ENCODE measurements at regions not wholly inside any gene's neighbourhood (a gene's known extent, or its start where the extent isn't known, plus 50 kb on each side); places are given as distances from the start of the nearest gene placed in this dataset.

DNA sequence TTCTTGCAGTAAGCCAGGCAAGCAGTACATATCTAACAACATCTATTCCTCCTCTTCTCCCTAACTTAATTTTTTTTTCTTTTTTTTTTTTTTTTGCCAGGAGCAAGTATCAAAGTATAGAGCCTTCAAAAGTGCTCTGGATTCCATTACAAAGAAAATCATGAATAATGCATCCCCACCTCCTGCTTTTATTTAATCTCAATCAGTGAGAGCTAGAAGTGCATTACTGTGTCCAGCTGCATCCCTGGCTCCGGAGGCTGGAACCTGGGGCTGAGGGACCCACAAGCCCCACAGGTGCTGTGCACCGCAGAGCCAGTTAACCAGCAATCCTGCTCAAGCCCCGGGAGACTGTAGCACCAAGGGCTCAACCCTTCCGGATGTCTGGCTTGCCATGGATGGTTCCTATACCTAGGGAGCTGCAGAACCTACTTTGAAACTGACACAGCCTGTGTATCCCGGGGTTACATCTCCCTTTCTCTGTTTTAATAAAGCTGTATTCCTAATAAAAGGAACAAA, 455.9 kb upstream of the RUNX1 start (continued):
- TF ChIP-seq, protein P1, sequence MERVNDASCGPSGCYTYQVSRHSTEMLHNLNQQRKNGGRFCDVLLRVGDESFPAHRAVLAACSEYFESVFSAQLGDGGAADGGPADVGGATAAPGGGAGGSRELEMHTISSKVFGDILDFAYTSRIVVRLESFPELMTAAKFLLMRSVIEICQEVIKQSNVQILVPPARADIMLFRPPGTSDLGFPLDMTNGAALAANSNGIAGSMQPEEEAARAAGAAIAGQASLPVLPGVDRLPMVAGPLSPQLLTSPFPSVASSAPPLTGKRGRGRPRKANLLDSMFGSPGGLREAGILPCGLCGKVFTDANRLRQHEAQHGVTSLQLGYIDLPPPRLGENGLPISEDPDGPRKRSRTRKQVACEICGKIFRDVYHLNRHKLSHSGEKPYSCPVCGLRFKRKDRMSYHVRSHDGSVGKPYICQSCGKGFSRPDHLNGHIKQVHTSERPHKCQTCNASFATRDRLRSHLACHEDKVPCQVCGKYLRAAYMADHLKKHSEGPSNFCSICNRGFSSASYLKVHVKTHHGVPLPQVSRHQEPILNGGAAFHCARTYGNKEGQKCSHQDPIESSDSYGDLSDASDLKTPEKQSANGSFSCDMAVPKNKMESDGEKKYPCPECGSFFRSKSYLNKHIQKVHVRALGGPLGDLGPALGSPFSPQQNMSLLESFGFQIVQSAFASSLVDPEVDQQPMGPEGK (CRISPR knock-in tag; IDR thresholded peaks at IDR 0.05), result no peak
- TF ChIP-seq, protein P2, sequence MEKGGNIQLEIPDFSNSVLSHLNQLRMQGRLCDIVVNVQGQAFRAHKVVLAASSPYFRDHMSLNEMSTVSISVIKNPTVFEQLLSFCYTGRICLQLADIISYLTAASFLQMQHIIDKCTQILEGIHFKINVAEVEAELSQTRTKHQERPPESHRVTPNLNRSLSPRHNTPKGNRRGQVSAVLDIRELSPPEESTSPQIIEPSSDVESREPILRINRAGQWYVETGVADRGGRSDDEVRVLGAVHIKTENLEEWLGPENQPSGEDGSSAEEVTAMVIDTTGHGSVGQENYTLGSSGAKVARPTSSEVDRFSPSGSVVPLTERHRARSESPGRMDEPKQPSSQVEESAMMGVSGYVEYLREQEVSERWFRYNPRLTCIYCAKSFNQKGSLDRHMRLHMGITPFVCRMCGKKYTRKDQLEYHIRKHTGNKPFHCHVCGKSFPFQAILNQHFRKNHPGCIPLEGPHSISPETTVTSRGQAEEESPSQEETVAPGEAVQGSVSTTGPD (CRISPR knock-in tag; IDR thresholded peaks at IDR 0.05), result no peak
- no peak for TF ChIP-seq SMAD1 (CRISPR knock-in tag; IDR thresholded peaks at IDR 0.05; ENCODE audit: borderline replicate concordance, low read depth)
- TF ChIP-seq MTA3 (CRISPR knock-in tag; IDR thresholded peaks at IDR 0.05), result no peak
- TF ChIP-seq ZNF510 (CRISPR knock-in tag; IDR thresholded peaks at IDR 0.05; ENCODE audit: low read depth), result no peak
- TF ChIP-seq, protein P3, sequence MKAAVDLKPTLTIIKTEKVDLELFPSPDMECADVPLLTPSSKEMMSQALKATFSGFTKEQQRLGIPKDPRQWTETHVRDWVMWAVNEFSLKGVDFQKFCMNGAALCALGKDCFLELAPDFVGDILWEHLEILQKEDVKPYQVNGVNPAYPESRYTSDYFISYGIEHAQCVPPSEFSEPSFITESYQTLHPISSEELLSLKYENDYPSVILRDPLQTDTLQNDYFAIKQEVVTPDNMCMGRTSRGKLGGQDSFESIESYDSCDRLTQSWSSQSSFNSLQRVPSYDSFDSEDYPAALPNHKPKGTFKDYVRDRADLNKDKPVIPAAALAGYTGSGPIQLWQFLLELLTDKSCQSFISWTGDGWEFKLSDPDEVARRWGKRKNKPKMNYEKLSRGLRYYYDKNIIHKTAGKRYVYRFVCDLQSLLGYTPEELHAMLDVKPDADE (CRISPR knock-in tag; IDR thresholded peaks at IDR 0.05), result no peak
- no peak for TF ChIP-seq RFX1 (IDR thresholded peaks at IDR 0.05)
- TF ChIP-seq UBTF (CRISPR knock-in tag; IDR thresholded peaks at IDR 0.05), result no peak

All from HepG2 (cell line).